Left ventricle myocardium inferior (tissue), 1 donor: ENCODE measurements at regions not wholly inside any gene's neighbourhood (a gene's known extent, or its start where the extent isn't known, plus 50 kb on each side); places are given as distances from the start of the nearest gene placed in this dataset.

Experiments used
- DNase-seq: peaks from one replicate; pipeline ENCODE4 v3.0.0-alpha.2; 2020
- H3K27ac ChIP-seq: fragments of 200-600 bp; replicated peaks from 2 replicates; pipeline ENCODE4 v1.8.0; 2021
- H3K27me3 ChIP-seq: fragments of 200-600 bp; 2 replicates; pipeline ENCODE4 v1.8.0; 2021; ENCODE audit warnings: low read depth
- H3K36me3 ChIP-seq: fragments of 200-600 bp; 2 replicates; pipeline ENCODE4 v1.8.0; 2021
- H3K4me1 ChIP-seq: fragments of 200-600 bp; 2 replicates; pipeline ENCODE4 v1.8.0; 2021
- H3K4me3 ChIP-seq: fragments of 200-600 bp; 2 replicates; pipeline ENCODE4 v1.8.0; 2021; ENCODE audit warnings: mild to moderate bottlenecking, moderate library complexity
- H3K9me3 ChIP-seq: fragments of 200-600 bp; replicated peaks from 2 replicates; pipeline ENCODE4 v1.8.0; 2021
- CTCF ChIP-seq: fragments of 200-600 bp; IDR thresholded peaks from 2 replicates; pipeline ENCODE4 v1.8.0; 2021; ENCODE audit warnings: antibody characterized with exemption, mild to moderate bottlenecking, borderline replicate concordance
- intact Hi-C: fragments of 100-400 bp; cut with micrococcal nuclease; formaldehyde crosslinking; loops from one replicate; pipeline ENCODE4 v1.11.0; 2022
- donor health status: DM: no; HTN: yes; CAD: no; lungs with severe emphysema.

GRCh38 chr5:74288448-74289108 is 351.9 kb downstream of the ENC1 start:
- Histone ChIP-seq H3K9me3 (no peaks in the 10 kb centered on the region), H3K27me3 (no peaks in the 10 kb centered on the region), H3K36me3 (no peaks in the 10 kb centered on the region), H3K4me1 (peaks cover 22% of the 10 kb centered on the region), H3K27ac (peak overlapping the region; percentile 75), H3K4me3 (no peak overlapping the region)
- TF ChIP-seq CTCF, result no peak
- intact Hi-C loops, result no loop called here
- peak; percentile 16 for DNase-seq

- intact Hi-C loops, result no loop called here
- Histone ChIP-seq H3K27ac (peak overlapping the region; percentile 75), H3K4me3 (no peak overlapping the region)
Observed at GRCh38 chr5:74288038-74288437, 352.5 kb downstream of the ENC1 start.

DNA sequence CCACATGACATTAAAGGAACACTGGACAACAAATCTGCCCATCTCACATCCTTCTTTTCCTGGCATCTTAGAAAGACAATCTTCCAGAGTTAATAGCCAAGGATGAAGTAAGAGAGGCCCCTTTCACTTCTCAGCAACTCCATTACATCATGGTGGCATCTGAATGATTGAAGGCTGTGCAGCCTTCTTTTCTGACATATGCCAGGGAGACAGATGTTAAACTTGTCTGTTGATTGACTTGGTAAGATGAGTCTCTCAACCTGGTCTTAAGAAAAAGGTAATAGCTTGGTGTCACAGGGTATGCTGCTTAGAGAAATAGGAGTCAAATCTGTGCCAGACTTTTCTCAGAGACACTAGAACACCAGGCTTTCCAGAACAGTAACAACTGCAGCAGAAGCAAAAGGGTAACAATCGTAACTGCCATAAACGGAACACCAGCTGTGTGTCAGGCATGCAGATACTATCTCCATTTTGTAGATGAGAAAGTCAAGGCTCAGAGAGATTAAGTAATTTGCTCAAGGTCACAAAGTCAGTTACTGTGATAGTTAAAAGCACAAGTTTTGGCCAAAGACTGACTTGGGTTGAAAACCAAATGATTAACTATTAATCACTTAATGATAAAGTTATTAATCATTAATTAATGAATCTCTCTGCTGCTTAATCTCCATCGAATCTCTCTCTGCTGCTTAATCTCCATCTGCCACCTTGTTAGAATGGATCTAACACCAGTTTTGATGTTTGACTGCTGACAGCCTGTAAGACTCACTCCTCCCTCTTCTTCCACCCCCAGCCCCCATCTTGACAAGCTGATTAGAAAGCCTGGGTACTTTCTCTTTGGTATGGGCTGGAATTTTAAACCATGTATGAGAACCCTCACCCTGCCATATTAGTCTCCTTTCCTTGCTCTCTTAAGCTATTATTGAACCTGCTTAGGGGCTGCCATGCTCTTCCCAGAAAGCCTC is 353.5 kb downstream of the ENC1 start:
- Histone ChIP-seq H3K4me1 (peaks cover 22% of the 10 kb centered on the region), H3K27ac (peak overlapping the region; percentile 75)
- intact Hi-C loops, result no loop called here

More at GRCh38 chr5:74288038-74288437, 352.5 kb downstream of the ENC1 start:
- DNase-seq, result no peak
- peaks cover 22% of the 10 kb centered on the region for H3K4me1 ChIP-seq
- H3K27me3 ChIP-seq, result no peaks in the 10 kb centered on the region
- no peaks in the 10 kb centered on the region for H3K36me3 ChIP-seq
- no peak for TF ChIP-seq CTCF
- H3K9me3 ChIP-seq, result no peaks in the 10 kb centered on the region

DNA sequence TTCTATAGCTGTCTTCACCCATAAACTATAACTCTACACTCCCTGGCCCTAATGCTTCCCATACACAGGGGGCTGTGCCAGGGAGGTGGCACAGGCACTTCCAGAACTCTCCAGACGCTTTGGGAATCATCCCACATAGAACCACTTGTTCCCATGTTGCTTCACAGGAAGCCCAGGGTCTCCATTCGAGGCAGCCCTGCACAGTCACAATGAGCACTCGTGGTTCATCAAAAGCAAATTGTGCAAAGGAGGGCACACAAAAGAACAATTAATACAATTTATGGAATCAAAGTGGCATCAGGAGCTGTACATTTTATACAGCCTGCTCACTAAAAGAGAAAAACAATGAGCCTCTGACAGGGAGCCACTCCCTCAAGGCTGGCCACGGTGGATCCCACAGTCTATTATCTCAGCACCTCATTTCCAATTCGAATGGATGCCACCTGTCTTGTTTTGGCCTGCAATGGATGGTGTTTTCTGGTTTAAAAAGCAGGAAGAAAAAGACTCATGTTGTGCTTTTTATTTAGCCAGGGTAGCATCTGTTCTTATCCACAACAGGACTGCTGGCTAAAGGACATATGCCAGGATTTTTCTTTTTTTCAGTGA is 354.8 kb downstream of the ENC1 start:
- intact Hi-C loops, result no loop called here
- no peak overlapping the region for H3K4me3 ChIP-seq
- no peak for DNase-seq
- no peak overlapping the region for H3K27ac ChIP-seq
- TF ChIP-seq CTCF, result no peak
- no peaks in the 10 kb centered on the region for H3K36me3 ChIP-seq
- peaks cover 22% of the 10 kb centered on the region for H3K4me1 ChIP-seq
- no peaks in the 10 kb centered on the region for H3K9me3 ChIP-seq
- H3K27me3 ChIP-seq, result no peaks in the 10 kb centered on the region

More for the DNA sequence above, 353.5 kb downstream of the ENC1 start:
- no peak for DNase-seq
- no peaks in the 10 kb centered on the region for H3K9me3 ChIP-seq
- no peaks in the 10 kb centered on the region for H3K27me3 ChIP-seq
- no peaks in the 10 kb centered on the region for H3K36me3 ChIP-seq
- no peak overlapping the region for H3K4me3 ChIP-seq
- no peak for TF ChIP-seq CTCF

DNA sequence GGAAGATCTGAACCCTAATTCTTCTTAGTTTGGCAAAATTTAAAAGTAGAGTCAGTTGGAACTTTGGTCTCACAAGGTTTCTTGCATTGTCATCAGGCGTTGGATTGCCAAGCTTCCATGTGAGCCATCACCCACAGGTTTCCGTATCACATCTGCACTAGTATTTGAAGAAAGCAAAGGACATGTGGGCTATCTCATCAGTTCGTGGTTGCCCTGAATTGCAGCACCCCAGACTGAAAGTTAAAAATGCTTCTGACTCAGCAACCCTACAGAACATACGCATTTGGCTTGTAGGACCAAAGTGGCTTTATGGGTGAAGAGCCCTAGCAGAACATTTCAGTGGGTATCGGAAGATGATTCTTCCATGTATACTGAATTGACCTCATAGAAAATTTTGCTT is 358.0 kb downstream of the ENC1 start:
- Histone ChIP-seq H3K36me3 (no peaks in the 10 kb centered on the region), H3K4me3 (no peak overlapping the region), H3K4me1 (peaks cover 1% of the 10 kb centered on the region), H3K27ac (no peak overlapping the region), H3K9me3 (no peaks in the 10 kb centered on the region), H3K27me3 (no peaks in the 10 kb centered on the region)
- intact Hi-C loops, result no loop called here
- DNase-seq, result no peak
- TF ChIP-seq CTCF, result no peak
